Osteoblast (primary cell): ENCODE measurements at regions not wholly inside any gene's neighbourhood (a gene's known extent, or its start where the extent isn't known, plus 50 kb on each side); places are given as distances from the start of the nearest gene placed in this dataset.
"Not testable (repeated sequence)": the region's sequence is repeated elsewhere in the genome, so short reads cannot be mapped to it uniquely, and the experiment has no call there.

ENCODE experiments used
- DNase-seq: peaks from one replicate; pipeline ENCODE4 v3.0.0; 2011; ENCODE audit warnings: low spot score, mixed read lengths; ENCODE audit not compliant: insufficient read length; ENCODE audit errors: missing footprints
- H2AFZ ChIP-seq: 2 replicates; pipeline ENCODE4 v1.6.0; 2011; ENCODE audit warnings: mild to moderate bottlenecking, low read length
- H3K27ac ChIP-seq: 2 replicates; pipeline ENCODE4 v1.5.1; 2011; ENCODE audit warnings: mild to moderate bottlenecking, low read depth, low read length, moderate library complexity
- H3K27me3 ChIP-seq: 2 replicates; pipeline ENCODE4 v1.6.0; 2012; ENCODE audit warnings: mild to moderate bottlenecking, control low read depth, inconsistent platforms, low read length, moderate library complexity; ENCODE audit not compliant: insufficient read depth
- H3K36me3 ChIP-seq: 2 replicates; pipeline ENCODE4 v1.5.1; 2011; ENCODE audit warnings: mild to moderate bottlenecking, low read length, control low read depth, moderate library complexity; ENCODE audit not compliant: insufficient read depth
- H3K4me1 ChIP-seq: 2 replicates; pipeline ENCODE4 v1.5.1; 2011; ENCODE audit warnings: mild to moderate bottlenecking, low read length, control low read depth, moderate library complexity; ENCODE audit not compliant: insufficient read depth
- H3K4me2 ChIP-seq: 2 replicates; pipeline ENCODE4 v1.6.0; 2011; ENCODE audit warnings: mild to moderate bottlenecking, low read length; ENCODE audit not compliant: insufficient read depth
- H3K4me3 ChIP-seq: fragments of 200-600 bp; sonication (generic); 3 replicates; pipeline ENCODE4 v1.5.1; 2012; ENCODE audit warnings: mild to moderate bottlenecking, low read length, inconsistent platforms; ENCODE audit not compliant: insufficient read depth
- H3K79me2 ChIP-seq: 2 replicates; pipeline ENCODE4 v1.6.0; 2012; ENCODE audit warnings: mild to moderate bottlenecking, low read length, control low read depth, inconsistent platforms; ENCODE audit not compliant: insufficient read depth
- H3K9me3 ChIP-seq: 2 replicates; pipeline ENCODE4 v1.5.1; 2011; ENCODE audit warnings: low read depth, low read length, control low read depth
- H4K20me1 ChIP-seq: 2 replicates; pipeline ENCODE4 v1.6.0; 2012; ENCODE audit warnings: mild to moderate bottlenecking, low read length, control low read depth; ENCODE audit not compliant: insufficient read depth
- CTCF ChIP-seq: IDR thresholded peaks from 2 replicates; pipeline ENCODE4 v1.5.1; 2011; ENCODE audit warnings: mild to moderate bottlenecking, low read depth, low read length, moderate library complexity; ENCODE audit errors: extremely low read depth

DNA sequence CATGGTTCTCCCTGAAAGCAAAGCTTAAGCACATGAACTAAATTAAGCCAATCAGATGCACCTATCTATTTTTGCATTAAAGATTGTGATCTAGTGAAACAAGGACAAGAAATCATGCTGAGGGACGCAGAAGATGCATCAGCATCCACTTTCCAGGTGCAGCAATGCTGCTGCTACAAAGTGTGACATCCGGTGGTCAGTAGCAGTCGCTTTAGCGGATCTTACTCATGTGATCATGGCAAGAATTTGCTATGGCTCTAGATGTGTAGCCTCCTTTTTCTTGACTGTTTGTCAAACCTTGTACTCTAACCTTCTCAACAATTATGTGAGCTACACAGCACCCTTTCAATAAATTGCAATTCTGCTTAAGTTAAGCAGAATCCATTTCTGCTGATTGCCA, 126.8 kb upstream of the SMLR1 start:
- H4K20me1 ChIP-seq: no peaks in the 10 kb centered on the region
- H3K79me2 ChIP-seq: no peaks in the 10 kb centered on the region
- no peak for TF ChIP-seq CTCF
- peaks cover 21% of the 10 kb centered on the region for H3K4me1 ChIP-seq
- H3K27ac ChIP-seq: no peak overlapping the region
- H3K4me2 ChIP-seq: no peak overlapping the region
- H3K4me3 ChIP-seq: no peak overlapping the region
- peaks cover 3% of the 10 kb centered on the region for H3K27me3 ChIP-seq
- no peak for DNase-seq
- H2AFZ ChIP-seq: no peak overlapping the region
- H3K36me3 ChIP-seq: no peaks in the 10 kb centered on the region
- H3K9me3 ChIP-seq: no peaks in the 10 kb centered on the region

DNA sequence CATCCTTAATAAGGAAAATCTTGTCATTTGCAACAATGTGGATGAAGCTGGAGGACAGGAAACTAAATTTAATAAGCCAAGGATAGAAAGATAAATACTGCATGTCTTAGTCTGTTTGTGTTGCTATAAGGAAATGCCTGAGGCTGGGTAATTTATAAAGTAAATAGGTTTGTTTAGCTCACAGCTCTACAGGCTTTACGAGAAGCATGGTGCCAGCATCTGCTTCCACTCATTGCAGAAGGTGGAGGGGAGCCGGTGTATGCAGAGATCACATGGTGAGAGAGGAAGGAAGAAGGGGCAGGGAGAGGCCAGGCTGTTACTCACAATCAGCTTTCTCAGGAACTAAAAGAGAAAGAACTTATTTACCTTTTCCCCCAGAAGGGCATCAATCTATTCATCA, 118.9 kb upstream of the SMLR1 start:
- H2AFZ ChIP-seq: peak overlapping the region; percentile 51
- H3K79me2 ChIP-seq: no peaks in the 10 kb centered on the region
- TF ChIP-seq CTCF: no peak
- no peaks in the 10 kb centered on the region for H4K20me1 ChIP-seq
- no peak overlapping the region for H3K4me2 ChIP-seq
- H3K27ac ChIP-seq: no peak overlapping the region
- no peaks in the 10 kb centered on the region for H3K9me3 ChIP-seq
- H3K4me3 ChIP-seq: no peak overlapping the region
- no peaks in the 10 kb centered on the region for H3K27me3 ChIP-seq
- H3K4me1 ChIP-seq: no peaks in the 10 kb centered on the region
- H3K36me3 ChIP-seq: no peaks in the 10 kb centered on the region
- no peak for DNase-seq

DNA sequence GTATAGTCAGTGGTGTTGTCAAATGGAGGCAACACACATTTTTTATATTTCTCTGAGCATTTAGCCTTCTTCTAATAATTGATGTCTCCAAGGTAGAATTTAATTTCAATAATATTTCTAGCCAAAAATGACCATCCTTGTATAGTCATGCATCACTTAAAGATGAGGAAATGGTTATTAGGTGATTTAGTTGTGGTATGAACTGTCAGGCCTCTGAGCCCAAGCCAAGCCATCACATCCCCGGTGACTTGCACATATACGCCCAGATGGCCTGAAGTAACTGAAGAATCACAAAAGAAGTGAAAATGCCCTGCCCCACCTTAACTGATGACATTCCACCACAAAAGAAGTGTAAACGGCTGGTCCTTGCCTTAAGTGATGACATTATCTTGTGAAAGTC, 115.6 kb upstream of the SMLR1 start:
- not testable (repeated sequence) for H2AFZ ChIP-seq, H3K27ac ChIP-seq, H3K4me1 ChIP-seq, H3K4me3 ChIP-seq, H4K20me1 ChIP-seq, H3K27me3 ChIP-seq, H3K4me2 ChIP-seq, H3K36me3 ChIP-seq, H3K79me2 ChIP-seq, DNase-seq, H3K9me3 ChIP-seq

DNA sequence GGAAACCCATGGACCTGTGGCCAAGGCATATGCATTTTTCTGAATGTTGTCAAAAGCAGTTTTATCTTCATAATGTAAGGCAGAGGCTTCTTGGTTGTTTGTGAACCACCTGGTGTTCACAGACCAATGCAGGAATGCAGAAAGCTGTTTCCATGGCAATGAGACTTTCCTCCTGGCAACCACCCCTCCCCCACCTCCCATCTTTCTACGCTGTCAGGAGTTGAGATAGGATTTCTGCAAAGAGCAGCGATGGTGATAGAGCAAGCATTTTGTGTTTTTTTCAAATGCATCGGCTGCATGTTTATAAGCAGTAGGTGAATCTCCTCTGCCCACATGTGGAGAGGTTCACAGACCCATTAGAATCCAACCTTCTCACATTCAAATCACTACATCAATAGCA, 114.1 kb upstream of the SMLR1 start:
- H3K27me3 ChIP-seq: peaks cover 3% of the 10 kb centered on the region
- TF ChIP-seq CTCF: no peak
- no peak overlapping the region for H3K4me2 ChIP-seq
- H4K20me1 ChIP-seq: no peaks in the 10 kb centered on the region
- H3K4me1 ChIP-seq: no peaks in the 10 kb centered on the region
- H3K79me2 ChIP-seq: no peaks in the 10 kb centered on the region
- no peaks in the 10 kb centered on the region for H3K9me3 ChIP-seq
- H3K4me3 ChIP-seq: no peak overlapping the region
- no peak overlapping the region for H2AFZ ChIP-seq
- H3K27ac ChIP-seq: no peak overlapping the region
- no peaks in the 10 kb centered on the region for H3K36me3 ChIP-seq
- no peak for DNase-seq

GRCh38 chr6:130715058-130715457, 112.1 kb upstream of the SMLR1 start:
- no peak for DNase-seq
- H3K79me2 ChIP-seq: no peaks in the 10 kb centered on the region
- no peak overlapping the region for H3K4me3 ChIP-seq
- no peaks in the 10 kb centered on the region for H4K20me1 ChIP-seq
- H3K9me3 ChIP-seq: no peaks in the 10 kb centered on the region
- no peak overlapping the region for H2AFZ ChIP-seq
- TF ChIP-seq CTCF: no peak
- H3K4me1 ChIP-seq: no peaks in the 10 kb centered on the region
- H3K27me3 ChIP-seq: peaks cover 3% of the 10 kb centered on the region
- H3K36me3 ChIP-seq: no peaks in the 10 kb centered on the region
- no peak overlapping the region for H3K4me2 ChIP-seq
- no peak overlapping the region for H3K27ac ChIP-seq
